Skeletal muscle tissue (tissue), 3 donors: ENCODE measurements at regions not wholly inside any gene's neighbourhood (a gene's known extent, or its start where the extent isn't known, plus 50 kb on each side); places are given as distances from the start of the nearest gene placed in this dataset.
"Not testable (repeated sequence)": the region's sequence is repeated elsewhere in the genome, so short reads cannot be mapped to it uniquely, and the experiment has no call there.

Experiments used
- H3K27ac ChIP-seq: one replicate; pipeline ENCODE4 v1.7.0; 2013; ENCODE audit warnings: mild to moderate bottlenecking, low read depth, low read length, inconsistent platforms
- H3K27me3 ChIP-seq, 3 donors: one replicate each; pipeline ENCODE4 v1.7.0; 2013; ENCODE audit warnings: low read length in 3 of 3; ENCODE audit not compliant: control insufficient read depth in 3 of 3, insufficient read depth in 3 of 3
- H3K36me3 ChIP-seq, 3 donors: one replicate each; pipeline ENCODE4 v1.7.0; 2013; ENCODE audit warnings: low read length in 3 of 3; ENCODE audit not compliant: control insufficient read depth in 3 of 3, insufficient read depth in 3 of 3
- H3K4me1 ChIP-seq, 3 donors: one replicate each; pipeline ENCODE4 v1.7.0; 2013; ENCODE audit warnings: low read length in 3 of 3, mild to moderate bottlenecking in 3 of 3; ENCODE audit not compliant: control insufficient read depth in 3 of 3, insufficient read depth in 3 of 3
- H3K4me3 ChIP-seq, 3 donors: one replicate each; pipeline ENCODE4 v1.7.0; 2013; ENCODE audit warnings: low read length in 3 of 3
- H3K9ac ChIP-seq, 3 donors: one replicate each; pipeline ENCODE4 v1.7.0; 2013; ENCODE audit warnings: low read length in 3 of 3, mild to moderate bottlenecking in 3 of 3, moderate library complexity in 2 of 3, low read depth in 1 of 3
- H3K9me3 ChIP-seq, 3 donors: one replicate each; pipeline ENCODE4 v1.7.0; 2013; ENCODE audit warnings: low read length in 3 of 3; ENCODE audit not compliant: control insufficient read depth in 3 of 3
- donor health status: Osteomylitis.

- H3K27ac ChIP-seq: no peak overlapping the region
- no peaks in the 10 kb centered on the region for H3K9me3 ChIP-seq
- H3K4me1 ChIP-seq: no peaks in the 10 kb centered on the region
- H3K9ac ChIP-seq: no peak overlapping the region
- H3K4me3 ChIP-seq: no peak overlapping the region
- H3K27me3 ChIP-seq: no peaks in the 10 kb centered on the region
- H3K36me3 ChIP-seq: no peaks in the 10 kb centered on the region
These were observed 262.9 kb upstream of the CDH2 start for GRCh38 chr18:28439870-28440269.

GRCh38 chr18:28438381-28438780 is 261.5 kb upstream of the CDH2 start:
- H3K27me3 ChIP-seq: no peaks in the 10 kb centered on the region
- H3K4me3 ChIP-seq: no peak overlapping the region
- H3K36me3 ChIP-seq: no peaks in the 10 kb centered on the region
- no peak overlapping the region for H3K27ac ChIP-seq
- H3K9ac ChIP-seq: no peak overlapping the region
- no peaks in the 10 kb centered on the region for H3K9me3 ChIP-seq
- H3K4me1 ChIP-seq: no peaks in the 10 kb centered on the region

GRCh38 chr18:28432339-28432738 is 255.4 kb upstream of the CDH2 start:
- no peaks in the 10 kb centered on the region for H3K27me3 ChIP-seq
- no peak overlapping the region for H3K4me3 ChIP-seq
- no peak overlapping the region for H3K27ac ChIP-seq
- H3K9me3 ChIP-seq: no peaks in the 10 kb centered on the region
- no peak overlapping the region for H3K9ac ChIP-seq
- H3K36me3 ChIP-seq: no peaks in the 10 kb centered on the region
- H3K4me1 ChIP-seq: no peaks in the 10 kb centered on the region

- no peaks in the 10 kb centered on the region for H3K4me1 ChIP-seq
- H3K27me3 ChIP-seq: no peaks in the 10 kb centered on the region
- no peak overlapping the region for H3K9ac ChIP-seq
- no peak overlapping the region for H3K4me3 ChIP-seq
- peaks cover 0 to 3% (median 0%) of the 10 kb centered on the region in 3 donors for H3K9me3 ChIP-seq
- H3K27ac ChIP-seq: no peak overlapping the region
- H3K36me3 ChIP-seq: no peaks in the 10 kb centered on the region
These were observed 249.0 kb upstream of the CDH2 start for GRCh38 chr18:28425886-28426285.

- Histone ChIP-seq H3K4me3 (no peak overlapping the region), H3K36me3 (no peaks in the 10 kb centered on the region), H3K27me3 (no peaks in the 10 kb centered on the region), H3K9ac (no peak overlapping the region), H3K9me3 (peaks cover 0 to 3% (median 0%) of the 10 kb centered on the region in 3 donors), H3K4me1 (no peaks in the 10 kb centered on the region), H3K27ac (no peak overlapping the region)
These were observed 245.6 kb upstream of the CDH2 start for GRCh38 chr18:28422577-28422976.

- H3K9ac ChIP-seq, H3K36me3 ChIP-seq, H3K9me3 ChIP-seq, H3K27ac ChIP-seq, H3K4me3 ChIP-seq, H3K27me3 ChIP-seq, H3K4me1 ChIP-seq: not testable (repeated sequence)
These were observed 245.0 kb upstream of the CDH2 start for GRCh38 chr18:28421950-28422349.

- no peaks in the 10 kb centered on the region for H3K4me1 ChIP-seq
These were observed 235.6 kb upstream of the CDH2 start for GRCh38 chr18:28412521-28412920.

GRCh38 chr18:28411806-28412205 is 234.9 kb upstream of the CDH2 start:
- Histone ChIP-seq H3K4me3 (no peak overlapping the region), H3K27ac (no peak overlapping the region), H3K4me1 (no peaks in the 10 kb centered on the region), H3K36me3 (no peaks in the 10 kb centered on the region), H3K27me3 (no peaks in the 10 kb centered on the region), H3K9me3 (no peaks in the 10 kb centered on the region), H3K9ac (no peak overlapping the region)

More at GRCh38 chr18:28412521-28412920, 235.6 kb upstream of the CDH2 start:
- no peak overlapping the region for H3K9ac ChIP-seq
- H3K27ac ChIP-seq: no peak overlapping the region
- no peaks in the 10 kb centered on the region for H3K27me3 ChIP-seq
- no peak overlapping the region for H3K4me3 ChIP-seq
- no peaks in the 10 kb centered on the region for H3K36me3 ChIP-seq
- H3K9me3 ChIP-seq: no peaks in the 10 kb centered on the region

GRCh38 chr18:28409811-28410210 is 232.9 kb upstream of the CDH2 start:
- Histone ChIP-seq H3K27me3 (no peaks in the 10 kb centered on the region), H3K9ac (no peak overlapping the region), H3K9me3 (no peaks in the 10 kb centered on the region), H3K4me1 (no peaks in the 10 kb centered on the region), H3K4me3 (no peak overlapping the region), H3K36me3 (no peaks in the 10 kb centered on the region), H3K27ac (no peak overlapping the region)

GRCh38 chr18:28408528-28408927 is 231.6 kb upstream of the CDH2 start:
- Histone ChIP-seq H3K4me3 (no peak overlapping the region), H3K4me1 (no peaks in the 10 kb centered on the region), H3K36me3 (no peaks in the 10 kb centered on the region), H3K27me3 (no peaks in the 10 kb centered on the region), H3K9ac (no peak overlapping the region), H3K27ac (no peak overlapping the region), H3K9me3 (no peaks in the 10 kb centered on the region)

GRCh38 chr18:28407681-28408080 is 230.8 kb upstream of the CDH2 start:
- H3K4me1 ChIP-seq: no peaks in the 10 kb centered on the region
- H3K9ac ChIP-seq: no peak overlapping the region
- no peaks in the 10 kb centered on the region for H3K27me3 ChIP-seq
- H3K27ac ChIP-seq: no peak overlapping the region
- no peaks in the 10 kb centered on the region for H3K9me3 ChIP-seq
- H3K4me3 ChIP-seq: no peak overlapping the region
- H3K36me3 ChIP-seq: no peaks in the 10 kb centered on the region
